Lower lobe of right lung (tissue), 2 donors: ENCODE measurements at regions not wholly inside any gene's neighbourhood (a gene's known extent, or its start where the extent isn't known, plus 50 kb on each side); places are given as distances from the start of the nearest gene placed in this dataset.

Experiments used
- ATAC-seq, 2 donors: fragments of 200-7000 bp; cut with Tn5 transposase; one replicate each; pipeline ENCODE4 v1.9.1; 2020 to 2022; ENCODE audit warnings: mild to moderate bottlenecking in 2 of 2, moderate library complexity in 2 of 2
- DNase-seq: peaks from one replicate; pipeline ENCODE4 v3.0.0-alpha.2; 2020
- H3K27ac ChIP-seq: fragments of 200-600 bp; one replicate; pipeline ENCODE4 v1.8.0; 2022
- H3K27me3 ChIP-seq: fragments of 200-600 bp; one replicate; pipeline ENCODE4 v1.8.0; 2022; ENCODE audit warnings: low read depth
- H3K36me3 ChIP-seq: fragments of 200-600 bp; one replicate; pipeline ENCODE4 v1.8.0; 2022; ENCODE audit warnings: mild to moderate bottlenecking
- H3K4me1 ChIP-seq: fragments of 200-600 bp; one replicate; pipeline ENCODE4 v1.8.0; 2022
- H3K4me3 ChIP-seq: fragments of 200-600 bp; one replicate; pipeline ENCODE4 v1.8.0; 2022; ENCODE audit warnings: mild to moderate bottlenecking
- H3K9me3 ChIP-seq: fragments of 200-600 bp; one replicate; pipeline ENCODE4 v1.8.0; 2022
- intact Hi-C: fragments of 100-400 bp; cut with DNase I; formaldehyde crosslinking; loops from one replicate; pipeline ENCODE4 v1.11.0; 2022
- TF ChIP-seq, protein P1 (sequence below): fragments of 200-600 bp; IDR thresholded peaks from one replicate; pipeline ENCODE4 v1.8.0; 2022; ENCODE audit warnings: antibody characterized with exemption, mild to moderate bottlenecking
- donor health status: DM: no; HTN: yes; CAD: no; lungs with severe emphysema.

DNA sequence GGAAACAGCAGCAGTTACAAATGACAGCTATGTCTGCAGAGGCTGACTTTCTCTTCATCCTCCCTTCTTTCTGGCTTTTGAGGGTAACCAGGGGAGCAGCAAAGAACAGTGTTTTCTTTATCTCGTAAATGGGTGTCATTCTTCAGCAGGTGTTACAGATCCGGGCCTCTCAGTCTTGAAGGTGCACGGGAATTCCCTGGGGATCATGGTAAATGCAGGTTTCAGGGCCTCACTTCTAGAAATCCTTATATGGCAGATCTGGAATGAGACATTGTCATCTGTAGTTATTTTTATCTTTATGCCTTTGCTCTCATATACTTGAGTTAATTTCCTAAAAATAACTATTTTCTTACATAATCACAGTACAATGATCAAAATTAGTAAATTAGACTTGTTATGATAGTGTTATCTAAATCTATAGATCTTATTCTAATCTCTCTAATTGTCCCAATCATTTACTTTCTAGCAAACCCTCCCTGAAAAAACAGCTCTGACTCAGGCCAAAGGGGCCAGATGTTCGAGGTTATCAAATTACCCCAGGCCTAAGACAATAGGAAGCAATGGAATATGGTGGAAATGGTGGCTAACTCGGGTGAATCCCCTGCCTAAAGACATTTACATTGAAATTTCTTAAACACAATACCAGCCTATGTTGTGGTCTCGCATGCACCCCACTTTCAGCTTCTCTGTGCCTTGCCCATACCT is 145.0 kb downstream of the CAND1 start:
- DNase-seq (no peak), ATAC-seq (no peak)
- Histone ChIP-seq H3K4me3 (no peak overlapping the region), H3K27me3 (no peaks in the 10 kb centered on the region), H3K4me1 (no peaks in the 10 kb centered on the region), H3K36me3 (no peaks in the 10 kb centered on the region), H3K9me3 (no peaks in the 10 kb centered on the region), H3K27ac (no peak overlapping the region)
- intact Hi-C loops, result no loop called here
- TF ChIP-seq, protein P1, sequence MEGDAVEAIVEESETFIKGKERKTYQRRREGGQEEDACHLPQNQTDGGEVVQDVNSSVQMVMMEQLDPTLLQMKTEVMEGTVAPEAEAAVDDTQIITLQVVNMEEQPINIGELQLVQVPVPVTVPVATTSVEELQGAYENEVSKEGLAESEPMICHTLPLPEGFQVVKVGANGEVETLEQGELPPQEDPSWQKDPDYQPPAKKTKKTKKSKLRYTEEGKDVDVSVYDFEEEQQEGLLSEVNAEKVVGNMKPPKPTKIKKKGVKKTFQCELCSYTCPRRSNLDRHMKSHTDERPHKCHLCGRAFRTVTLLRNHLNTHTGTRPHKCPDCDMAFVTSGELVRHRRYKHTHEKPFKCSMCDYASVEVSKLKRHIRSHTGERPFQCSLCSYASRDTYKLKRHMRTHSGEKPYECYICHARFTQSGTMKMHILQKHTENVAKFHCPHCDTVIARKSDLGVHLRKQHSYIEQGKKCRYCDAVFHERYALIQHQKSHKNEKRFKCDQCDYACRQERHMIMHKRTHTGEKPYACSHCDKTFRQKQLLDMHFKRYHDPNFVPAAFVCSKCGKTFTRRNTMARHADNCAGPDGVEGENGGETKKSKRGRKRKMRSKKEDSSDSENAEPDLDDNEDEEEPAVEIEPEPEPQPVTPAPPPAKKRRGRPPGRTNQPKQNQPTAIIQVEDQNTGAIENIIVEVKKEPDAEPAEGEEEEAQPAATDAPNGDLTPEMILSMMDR, result no peak

DNA sequence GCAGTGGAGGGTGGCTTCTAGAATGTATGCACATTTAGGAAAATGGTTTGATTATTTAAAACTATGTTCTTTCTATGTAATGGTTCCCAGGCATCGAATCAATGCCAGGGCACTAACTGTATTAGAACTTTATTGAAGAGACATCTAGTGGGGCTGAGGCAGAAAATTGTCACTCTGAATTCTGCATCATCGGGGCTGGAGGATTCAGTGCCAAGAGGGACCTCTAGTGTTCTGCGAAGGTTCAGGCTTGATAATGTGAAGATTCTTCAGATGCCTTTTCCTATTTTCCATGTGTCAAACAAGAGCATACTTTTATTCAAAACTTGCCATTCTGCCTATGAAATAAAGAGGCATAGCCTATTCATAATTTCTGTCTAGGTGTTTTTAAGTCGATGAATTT is 146.3 kb downstream of the CAND1 start:
- no peak for DNase-seq

DNA sequence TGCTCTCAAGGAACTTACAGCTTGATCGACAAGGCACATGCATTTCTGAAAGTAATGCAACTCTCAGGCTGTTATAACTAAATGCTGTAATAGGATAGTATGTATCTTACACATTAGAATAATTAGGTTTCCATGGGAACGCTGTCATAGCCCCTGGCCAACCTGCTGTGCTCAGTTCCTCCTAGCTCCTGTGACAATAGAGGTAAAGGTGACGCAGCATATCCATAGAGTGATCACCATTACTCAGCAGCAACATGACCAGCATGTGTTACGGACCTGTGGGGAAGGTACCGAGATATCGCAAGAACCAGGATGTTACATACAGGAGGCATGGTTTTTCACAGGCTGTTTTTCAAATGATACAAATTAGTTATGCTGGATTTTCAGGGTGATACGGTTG is 150.7 kb downstream of the CAND1 start:
- Histone ChIP-seq H3K27ac (no peak overlapping the region), H3K4me3 (no peak overlapping the region), H3K27me3 (no peaks in the 10 kb centered on the region), H3K9me3 (no peaks in the 10 kb centered on the region), H3K36me3 (no peaks in the 10 kb centered on the region), H3K4me1 (no peaks in the 10 kb centered on the region)
- ATAC-seq, result no peak
- intact Hi-C loops, result no loop called here
- DNase-seq, result no peak
- TF ChIP-seq, protein P1, result no peak

More for the DNA sequence above, 146.3 kb downstream of the CAND1 start:
- no peak for ATAC-seq
- no peaks in the 10 kb centered on the region for H3K4me1 ChIP-seq
- TF ChIP-seq, protein P1, result peak; percentile 35
- no peaks in the 10 kb centered on the region for H3K9me3 ChIP-seq
- H3K4me3 ChIP-seq, result no peak overlapping the region
- H3K36me3 ChIP-seq, result no peaks in the 10 kb centered on the region
- H3K27ac ChIP-seq, result no peak overlapping the region
- intact Hi-C loops, result no loop called here
- H3K27me3 ChIP-seq, result no peaks in the 10 kb centered on the region

DNA sequence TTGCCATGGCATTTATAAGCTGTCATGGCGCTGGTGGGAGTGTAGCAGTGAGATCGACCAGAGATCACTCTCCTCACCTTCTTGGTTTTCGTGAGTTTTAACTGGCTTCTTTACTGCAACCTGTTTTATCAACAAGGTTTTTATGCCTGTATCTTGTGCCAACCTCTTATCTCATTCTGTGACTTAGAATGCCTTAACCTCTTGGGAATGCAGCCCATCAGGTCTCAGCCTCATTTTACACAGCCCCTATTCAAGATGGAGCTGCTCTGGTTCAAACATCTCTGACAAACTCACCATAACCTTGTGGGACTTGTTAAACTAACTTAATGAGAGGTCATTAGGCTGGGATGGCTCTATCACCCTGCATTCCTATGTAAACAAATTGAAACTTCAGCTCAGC is 151.3 kb downstream of the CAND1 start:
- Histone ChIP-seq H3K4me3 (no peak overlapping the region), H3K27ac (no peak overlapping the region), H3K36me3 (no peaks in the 10 kb centered on the region), H3K4me1 (no peaks in the 10 kb centered on the region), H3K27me3 (no peaks in the 10 kb centered on the region), H3K9me3 (no peaks in the 10 kb centered on the region)
- DNase-seq (no peak), ATAC-seq (no peak)
- intact Hi-C loops, result no loop called here
- TF ChIP-seq, protein P1, result no peak

DNA sequence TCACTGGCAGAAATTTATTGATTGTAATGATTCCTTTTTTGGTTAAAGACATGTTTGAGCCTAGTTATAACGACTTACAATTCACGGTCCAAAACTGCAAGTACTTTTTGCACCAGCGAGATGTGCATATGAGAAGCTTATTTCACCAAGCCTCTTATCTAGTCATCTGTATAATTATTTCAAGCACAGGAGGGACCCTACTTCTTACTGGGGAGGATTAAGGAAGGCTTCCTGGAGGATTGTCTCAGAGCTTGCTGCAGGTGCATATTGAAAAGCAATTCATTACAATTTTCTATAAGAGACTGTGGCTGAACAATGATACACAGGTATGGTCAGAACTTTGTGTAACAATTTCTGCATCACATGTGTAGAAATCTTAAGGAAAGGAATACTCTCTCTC is 152.9 kb downstream of the CAND1 start:
- no peak for ATAC-seq
- no peak overlapping the region for H3K4me3 ChIP-seq
- no peaks in the 10 kb centered on the region for H3K9me3 ChIP-seq
- peaks cover 6% of the 10 kb centered on the region for H3K4me1 ChIP-seq
- H3K27ac ChIP-seq, result no peak overlapping the region
- H3K27me3 ChIP-seq, result no peaks in the 10 kb centered on the region
- intact Hi-C loops, result no loop called here
- TF ChIP-seq, protein P1, result no peak
- DNase-seq, result no peak
- no peaks in the 10 kb centered on the region for H3K36me3 ChIP-seq
